GM18502 (cell line): ENCODE measurements at regions not wholly inside any gene's neighbourhood (a gene's known extent, or its start where the extent isn't known, plus 50 kb on each side); places are given as distances from the start of the nearest gene placed in this dataset.

ENCODE experiments used
- ATAC-seq: cut with Tn5 transposase; IDR thresholded peaks from one replicate; pipeline ENCODE4 v1.9.1; 2021; ENCODE audit warnings: mild to moderate bottlenecking; ENCODE audit not compliant: unreplicated experiment, poor library complexity

GRCh38 chr13:69459346-69459745 is 648.3 kb upstream of the ATXN8OS start:
- no peak for ATAC-seq

- ATAC-seq, result no peak
Observed at GRCh38 chr13:69458013-69458412, 649.6 kb upstream of the ATXN8OS start.

- ATAC-seq, result no peak
Observed at GRCh38 chr13:69450245-69450644, 657.4 kb upstream of the ATXN8OS start.

DNA sequence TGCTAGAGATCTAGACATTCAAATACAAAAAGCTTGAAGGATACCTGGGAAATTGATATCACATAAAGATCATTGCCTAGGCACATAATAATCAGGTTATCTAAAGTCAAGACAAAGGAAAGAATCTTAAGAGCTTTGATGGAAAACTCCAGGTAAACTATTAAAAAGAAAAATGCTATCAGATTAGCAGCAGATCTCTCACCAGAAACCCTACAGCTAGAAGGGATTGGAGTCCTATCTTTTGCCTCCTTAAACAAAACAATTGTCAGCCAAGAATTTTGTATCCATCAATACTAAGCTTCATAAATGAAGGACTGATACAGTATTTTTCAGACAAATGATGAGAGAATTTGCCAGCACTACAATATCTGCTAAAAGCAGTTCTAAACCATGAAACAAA is 682.4 kb upstream of the ATXN8OS start:
- ATAC-seq, result no peak

GRCh38 chr13:69423844-69424243 is 683.8 kb upstream of the ATXN8OS start:
- ATAC-seq, result no peak

DNA sequence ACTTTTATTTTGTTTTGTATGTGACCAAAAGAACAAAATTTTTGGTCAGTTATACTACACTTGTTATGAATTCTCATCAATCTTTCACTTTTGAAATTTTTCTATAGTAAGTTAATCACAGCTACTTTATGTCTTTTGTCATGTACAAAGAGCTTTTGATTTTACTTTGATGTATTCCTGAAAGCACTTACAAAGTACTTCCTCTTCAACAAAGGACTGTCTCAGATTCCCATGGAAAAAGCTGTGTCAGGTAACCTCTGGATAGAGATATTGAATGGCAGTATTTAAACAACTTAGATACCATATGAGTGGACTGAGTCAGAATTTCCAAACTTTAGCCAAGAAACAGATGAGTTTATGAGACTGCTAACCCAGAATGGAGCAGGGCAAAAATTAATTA is 689.3 kb upstream of the ATXN8OS start:
- no peak for ATAC-seq

- ATAC-seq, result no peak
Observed at GRCh38 chr13:69410761-69411160, 696.9 kb upstream of the ATXN8OS start.

DNA sequence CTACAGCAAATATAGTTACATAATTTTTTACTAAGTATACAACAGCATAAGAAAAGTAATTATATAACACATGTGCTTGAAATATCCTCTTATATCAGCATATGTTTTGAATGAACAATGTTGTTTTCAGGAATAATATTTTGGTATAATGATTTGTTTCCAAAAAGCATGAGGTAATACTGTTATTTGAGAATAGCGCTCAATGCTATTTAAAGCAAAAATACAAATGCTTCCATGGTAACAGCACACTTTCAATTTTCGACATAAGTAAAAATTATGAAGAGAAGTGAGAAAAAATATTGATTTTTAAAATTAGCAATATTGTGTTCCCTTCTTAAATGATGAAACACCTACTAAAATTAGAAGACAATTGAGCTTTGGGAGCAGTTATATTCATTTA is 715.9 kb upstream of the ATXN8OS start:
- ATAC-seq, result no peak

DNA sequence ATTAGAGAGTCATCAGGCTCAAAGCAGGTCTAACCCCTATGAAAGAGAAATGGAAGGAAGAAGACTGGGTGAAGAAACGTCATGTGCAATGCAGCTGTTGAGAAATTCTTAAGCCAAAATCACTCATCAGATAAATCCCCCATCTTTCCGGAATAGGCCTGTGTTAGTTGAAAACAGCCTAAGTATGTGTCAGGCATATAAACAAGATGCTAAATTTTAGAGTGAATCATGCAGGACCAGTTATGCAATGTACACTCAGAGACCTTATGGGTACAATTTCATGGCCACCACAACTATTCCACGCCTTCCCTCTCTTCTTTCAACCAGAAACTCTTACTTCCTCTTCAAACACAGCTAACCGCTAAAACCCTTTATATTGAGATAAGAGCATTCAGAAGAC is 717.7 kb upstream of the ATXN8OS start:
- ATAC-seq, result no peak

- no peak for ATAC-seq
Observed at GRCh38 chr13:69373747-69374425, 733.7 kb upstream of the ATXN8OS start.

GRCh38 chr13:69363360-69363759 is 744.3 kb upstream of the ATXN8OS start:
- ATAC-seq, result no peak

DNA sequence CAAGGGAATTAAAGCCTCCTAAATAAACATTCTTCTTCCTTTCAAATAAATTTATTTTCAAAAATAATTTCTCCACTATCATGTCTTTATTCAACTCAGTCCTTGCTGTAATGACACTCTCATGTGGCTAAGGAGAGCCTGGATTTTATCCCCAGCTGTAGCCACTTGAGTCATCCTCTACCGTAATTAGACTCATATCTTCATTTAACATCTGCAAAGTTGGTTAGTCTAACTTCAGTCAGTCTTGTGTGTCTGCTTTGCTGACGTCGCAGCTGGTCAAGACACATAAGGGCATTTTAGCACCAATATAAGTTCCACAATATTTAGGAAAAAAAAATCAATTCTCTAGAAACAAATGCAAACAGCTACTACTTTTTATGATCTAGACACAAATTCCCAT is 776.4 kb upstream of the ATXN8OS start:
- no peak for ATAC-seq

- no peak for ATAC-seq
Observed at GRCh38 chr13:69324090-69324886, 783.3 kb upstream of the ATXN8OS start.

DNA sequence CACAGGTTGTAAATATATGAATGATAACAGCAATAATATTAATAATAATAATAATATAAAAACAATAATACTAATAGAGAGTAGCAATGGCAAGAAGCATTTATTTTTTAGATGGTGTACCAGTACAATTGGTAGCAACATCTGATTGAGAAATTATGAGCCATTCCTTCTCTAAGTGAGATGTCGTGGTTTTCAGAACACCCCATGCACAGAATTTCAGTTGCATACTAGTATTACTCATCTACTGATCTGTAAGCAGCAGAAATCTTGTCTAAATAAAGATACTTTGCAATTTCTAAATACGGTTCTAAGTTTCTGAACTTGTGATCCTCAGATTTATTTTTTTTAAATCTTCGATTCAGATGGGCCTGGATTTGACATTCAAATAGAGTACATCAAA is 788.0 kb upstream of the ATXN8OS start:
- ATAC-seq, result no peak

DNA sequence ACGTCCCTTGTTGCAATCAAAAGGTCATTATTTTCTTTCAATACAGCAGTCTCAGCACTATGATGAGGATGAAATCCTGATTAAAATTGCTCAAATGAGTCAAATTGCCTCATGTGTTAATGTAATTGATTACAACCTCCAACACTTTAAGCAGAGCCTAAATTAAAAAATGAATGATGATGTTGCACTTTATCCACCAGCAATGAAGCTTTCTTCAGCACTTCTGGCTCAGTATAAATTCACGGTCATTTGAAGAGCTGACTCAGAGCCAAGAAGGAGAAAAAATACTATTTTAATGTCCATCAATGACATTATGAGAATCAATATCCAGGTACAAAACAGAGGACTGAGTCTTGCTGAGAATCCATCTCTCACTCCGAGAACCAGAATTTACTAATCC is 792.6 kb upstream of the ATXN8OS start:
- ATAC-seq, result no peak

DNA sequence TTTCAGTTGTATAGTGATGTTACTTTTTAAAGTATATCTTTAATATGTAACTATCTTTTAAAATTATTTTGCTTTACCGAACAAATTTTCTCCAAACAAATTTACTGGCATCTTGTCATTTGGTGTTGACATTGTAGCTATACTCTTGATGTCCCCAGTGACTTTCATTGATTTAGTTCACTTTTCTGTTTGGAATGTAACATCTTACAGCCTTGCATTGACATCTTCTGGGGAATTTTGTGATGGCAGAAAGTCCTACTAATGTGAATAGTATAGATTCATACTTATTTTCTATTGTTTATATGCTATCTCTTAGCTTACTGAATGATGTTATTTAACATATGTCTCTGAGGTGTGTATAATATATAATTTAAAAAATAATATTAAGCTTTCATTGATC is 800.9 kb upstream of the ATXN8OS start:
- no peak for ATAC-seq

- no peak for ATAC-seq
Observed at GRCh38 chr13:69300131-69300530, 807.5 kb upstream of the ATXN8OS start.

- ATAC-seq, result no peak
Observed at GRCh38 chr13:69296130-69296529, 811.5 kb upstream of the ATXN8OS start.

DNA sequence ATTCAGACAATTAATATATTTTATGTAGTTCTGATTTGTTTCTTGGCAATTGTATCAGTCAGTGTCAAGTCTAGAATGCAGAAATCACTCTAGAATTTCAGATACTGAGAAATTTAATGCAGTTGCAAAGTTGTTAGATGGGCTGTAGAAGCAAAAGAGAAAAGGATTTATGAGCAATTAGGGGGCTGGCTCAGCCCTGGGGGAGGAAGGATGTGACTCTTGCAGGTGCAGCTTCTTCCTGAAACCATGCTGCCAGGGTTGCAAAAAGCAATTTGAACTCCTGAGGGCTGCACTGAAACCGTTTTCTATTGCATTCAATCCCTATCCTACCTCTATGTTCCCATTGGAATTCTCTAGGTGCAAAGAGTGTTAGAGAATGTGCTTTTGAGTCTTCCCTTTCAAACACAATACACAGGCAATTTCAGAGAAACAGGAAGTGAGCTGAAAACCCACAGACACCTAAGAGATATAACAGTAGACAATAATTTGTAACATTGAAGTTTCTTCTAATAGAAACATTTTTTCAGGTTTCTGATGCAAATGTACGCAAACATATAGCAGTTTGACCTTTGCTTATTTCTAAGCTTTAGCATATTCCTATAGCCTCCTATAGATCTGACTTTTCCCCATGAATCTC is 814.7 kb upstream of the ATXN8OS start:
- ATAC-seq, result no peak

- ATAC-seq, result no peak
Observed at GRCh38 chr13:69291292-69291906, 816.2 kb upstream of the ATXN8OS start.

GRCh38 chr13:69288026-69288425 is 819.6 kb upstream of the ATXN8OS start:
- ATAC-seq, result no peak
